A673 (cell line): ENCODE measurements at regions not wholly inside any gene's neighbourhood (a gene's known extent, or its start where the extent isn't known, plus 50 kb on each side); places are given as distances from the start of the nearest gene placed in this dataset.

Experiments used
- BruUV-seq: library from RNA; stranded (reverse); fragments of 400-500 nt; replicated peaks from 2 replicates; lab custom pipeline; 2021; lab: Mats Ljungman, UMichigan
- CTCF ChIA-PET: fragments of 300-600 bp; sonication (Branson Sonifier 250); formaldehyde crosslinking; loops from one replicate; lab custom pipeline; 2022; ENCODE audit warnings: antibody characterized with exemption; lab: Charles Lee
- POLR2A ChIA-PET: fragments of 300-600 bp; sonication (Branson Sonifier 250); formaldehyde crosslinking; loops from one replicate; lab custom pipeline; 2022; ENCODE audit warnings: antibody characterized with exemption; ENCODE audit not compliant: low non-redundant PET; lab: Charles Lee
- DNase-seq: peaks from one replicate; pipeline ENCODE4 v3.0.0-alpha.2; 2015; ENCODE audit warnings: low spot score
- H3K27ac ChIP-seq: fragments of 200-600 bp; sonication (generic); 2 replicates; pipeline ENCODE4 v1.5.1; 2016; ENCODE audit warnings: mixed run types, low read depth, mild to moderate bottlenecking, mixed read lengths, antibody characterized with exemption, low read length; ENCODE audit not compliant: poor library complexity, severe bottlenecking
- H3K27me3 ChIP-seq: fragments of 200-600 bp; sonication (generic); replicated peaks from 2 replicates; pipeline ENCODE4 v1.6.1; 2017; ENCODE audit warnings: mixed run types, low read depth, mild to moderate bottlenecking, mixed read lengths, antibody characterized with exemption, low read length; ENCODE audit not compliant: insufficient read depth, poor library complexity
- H3K36me3 ChIP-seq: fragments of 200-600 bp; sonication (generic); 2 replicates; pipeline ENCODE4 v1.6.1; 2016; ENCODE audit warnings: mixed run types, mild to moderate bottlenecking, mixed read lengths, antibody characterized with exemption, low read length; ENCODE audit not compliant: insufficient read depth, poor library complexity, severe bottlenecking
- H3K4me1 ChIP-seq: fragments of 200-600 bp; sonication (generic); 2 replicates; pipeline ENCODE4 v1.6.1; 2017; ENCODE audit warnings: mixed run types, mild to moderate bottlenecking, mixed read lengths, antibody characterized with exemption, low read length; ENCODE audit not compliant: insufficient read depth, poor library complexity, severe bottlenecking
- H3K4me3 ChIP-seq: fragments of 200-600 bp; sonication (generic); 2 replicates; pipeline ENCODE4 v1.5.1; 2016; ENCODE audit warnings: low read depth, mixed run types, mild to moderate bottlenecking, mixed read lengths, low read length; ENCODE audit not compliant: poor library complexity, severe bottlenecking
- H3K9me3 ChIP-seq: fragments of 200-600 bp; sonication (generic); 2 replicates; pipeline ENCODE4 v1.6.1; 2016; ENCODE audit warnings: mixed run types, low read depth, mild to moderate bottlenecking, mixed read lengths, antibody characterized with exemption, low read length; ENCODE audit not compliant: poor library complexity, severe bottlenecking
- EZH2 ChIP-seq: fragments of 200-600 bp; sonication (generic); IDR thresholded peaks from 2 replicates; pipeline ENCODE4 v1.6.1; 2017; ENCODE audit warnings: borderline replicate concordance, low read depth, mild to moderate bottlenecking, mixed read lengths, antibody characterized with exemption, low read length; ENCODE audit not compliant: poor library complexity, severe bottlenecking
- intact Hi-C: fragments of 100-400 bp; cut with micrococcal nuclease; formaldehyde crosslinking; loops from one replicate; pipeline ENCODE4 v1.10.0; 2022; ENCODE audit not compliant: unreplicated experiment
- TF ChIP-seq, protein P1 (sequence below): fragments of 300-800, 200-600 bp; sonication (generic); conservative IDR thresholded peaks from 2 replicates; pipeline ENCODE4 v1.5.1; 2017; ENCODE audit warnings: low read depth, mild to moderate bottlenecking, antibody characterized with exemption, low read length, moderate library complexity, mixed read lengths

DNA sequence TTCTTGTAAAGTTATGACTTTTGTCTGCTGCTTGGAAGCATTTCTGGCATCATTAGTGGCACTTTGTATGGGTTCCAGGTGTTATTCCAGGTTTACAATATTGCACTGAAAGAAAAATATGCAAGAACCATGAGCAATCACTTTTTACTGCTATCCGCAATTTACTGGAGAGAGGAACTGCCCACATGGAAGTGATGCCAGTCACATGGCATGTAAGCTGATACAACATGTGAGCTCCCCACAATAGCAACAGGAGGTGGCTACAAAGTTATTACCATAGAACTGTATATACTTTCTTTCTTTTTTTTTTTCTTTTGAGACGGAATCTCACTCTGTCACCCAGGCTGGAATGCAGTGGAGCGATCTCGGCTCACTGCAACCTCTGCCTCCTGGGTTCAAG is 1012.1 kb downstream of the BCL11B start:
- no peak for DNase-seq
- TF ChIP-seq EZH2, result no peak
- TF ChIP-seq, protein P1, sequence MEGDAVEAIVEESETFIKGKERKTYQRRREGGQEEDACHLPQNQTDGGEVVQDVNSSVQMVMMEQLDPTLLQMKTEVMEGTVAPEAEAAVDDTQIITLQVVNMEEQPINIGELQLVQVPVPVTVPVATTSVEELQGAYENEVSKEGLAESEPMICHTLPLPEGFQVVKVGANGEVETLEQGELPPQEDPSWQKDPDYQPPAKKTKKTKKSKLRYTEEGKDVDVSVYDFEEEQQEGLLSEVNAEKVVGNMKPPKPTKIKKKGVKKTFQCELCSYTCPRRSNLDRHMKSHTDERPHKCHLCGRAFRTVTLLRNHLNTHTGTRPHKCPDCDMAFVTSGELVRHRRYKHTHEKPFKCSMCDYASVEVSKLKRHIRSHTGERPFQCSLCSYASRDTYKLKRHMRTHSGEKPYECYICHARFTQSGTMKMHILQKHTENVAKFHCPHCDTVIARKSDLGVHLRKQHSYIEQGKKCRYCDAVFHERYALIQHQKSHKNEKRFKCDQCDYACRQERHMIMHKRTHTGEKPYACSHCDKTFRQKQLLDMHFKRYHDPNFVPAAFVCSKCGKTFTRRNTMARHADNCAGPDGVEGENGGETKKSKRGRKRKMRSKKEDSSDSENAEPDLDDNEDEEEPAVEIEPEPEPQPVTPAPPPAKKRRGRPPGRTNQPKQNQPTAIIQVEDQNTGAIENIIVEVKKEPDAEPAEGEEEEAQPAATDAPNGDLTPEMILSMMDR, result no peak
- H3K27me3 ChIP-seq, result no peaks in the 10 kb centered on the region
- no peak overlapping the region for H3K4me3 ChIP-seq
- no peak overlapping the region for H3K27ac ChIP-seq
- H3K36me3 ChIP-seq, result no peaks in the 10 kb centered on the region
- intact Hi-C loops, result no loop called here
- BruUV-seq, result no TSS peak
- ChIA-PET POLR2A (interaction anchor here (0.6 kb wide), 1 partner anchor 46 kb away, joined by 4 read pairs; no protein-coding TSS in a partner anchor), CTCF (interaction anchor here (0.7 kb wide), 1 partner anchor 467 kb away, joined by 3 read pairs; no protein-coding TSS in a partner anchor)
- H3K4me1 ChIP-seq, result no peaks in the 10 kb centered on the region
- no peaks in the 10 kb centered on the region for H3K9me3 ChIP-seq

DNA sequence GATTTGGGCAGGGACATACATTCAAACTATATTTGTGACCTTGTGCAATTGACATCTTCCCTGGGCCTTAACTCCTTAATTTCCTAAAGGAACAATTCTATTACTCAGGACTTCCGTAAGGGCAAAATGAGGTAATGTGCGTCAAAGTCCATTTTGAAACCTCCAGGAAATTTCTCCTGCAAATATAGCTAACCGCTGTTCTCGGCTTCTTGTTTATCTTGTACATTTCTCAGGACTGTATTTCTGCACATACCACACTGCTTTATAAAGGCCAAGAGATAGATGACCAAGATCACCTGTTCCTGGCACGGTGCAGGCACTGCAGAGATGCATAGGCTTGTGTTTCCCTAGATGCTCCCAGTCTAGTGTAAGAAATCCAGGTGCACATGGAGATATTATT is 1009.4 kb downstream of the BCL11B start:
- H3K4me1 ChIP-seq, result no peaks in the 10 kb centered on the region
- DNase-seq, result no peak
- no TSS peak for BruUV-seq

DNA sequence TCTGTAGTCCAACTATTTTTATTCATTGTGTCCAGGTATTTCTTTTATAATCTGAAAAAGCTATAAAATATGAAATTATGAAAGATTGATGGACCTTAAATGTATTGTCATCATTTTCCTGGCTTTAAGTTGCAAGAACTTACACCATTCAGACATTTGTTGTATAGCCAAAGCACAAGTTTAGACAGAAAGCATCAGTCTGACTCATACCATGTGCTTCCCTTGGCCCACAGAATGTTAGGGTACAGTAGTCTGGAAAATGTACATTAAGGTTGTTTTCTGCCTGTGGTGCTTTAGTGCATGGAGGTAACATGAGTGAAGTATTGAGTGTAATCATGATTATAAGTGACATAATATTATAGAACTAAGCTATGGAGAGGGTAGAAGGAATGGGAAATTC is 1002.5 kb downstream of the BCL11B start:
- H3K36me3 ChIP-seq, result no peaks in the 10 kb centered on the region
- no peak for DNase-seq
- H3K4me1 ChIP-seq, result no peaks in the 10 kb centered on the region
- ChIA-PET POLR2A (no interaction called here), CTCF (no interaction called here)
- no peaks in the 10 kb centered on the region for H3K27me3 ChIP-seq
- no TSS peak for BruUV-seq
- intact Hi-C loops, result no loop called here
- no peak for TF ChIP-seq EZH2
- TF ChIP-seq, protein P1, result no peak
- H3K9me3 ChIP-seq, result no peaks in the 10 kb centered on the region
- no peak overlapping the region for H3K4me3 ChIP-seq
- H3K27ac ChIP-seq, result no peak overlapping the region

More for the DNA sequence above, 1009.4 kb downstream of the BCL11B start:
- ChIA-PET CTCF (no interaction called here), POLR2A (no interaction called here)
- H3K4me3 ChIP-seq, result no peak overlapping the region
- no peaks in the 10 kb centered on the region for H3K9me3 ChIP-seq
- no peaks in the 10 kb centered on the region for H3K27me3 ChIP-seq
- no peaks in the 10 kb centered on the region for H3K36me3 ChIP-seq
- TF ChIP-seq EZH2, result no peak
- TF ChIP-seq, protein P1, result no peak
- intact Hi-C loops, result no loop called here
- no peak overlapping the region for H3K27ac ChIP-seq
